OCI-LY7 (cell line): ENCODE measurements at regions not wholly inside any gene's neighbourhood (a gene's known extent, or its start where the extent isn't known, plus 50 kb on each side); places are given as distances from the start of the nearest gene placed in this dataset.

ENCODE experiments used
- BruUV-seq: library from RNA; stranded (reverse); fragments of 400-500 nt; replicated peaks from 2 replicates; lab custom pipeline; 2021; lab: Mats Ljungman, UMichigan
- CTCF ChIA-PET: fragments of 300-600 bp; sonication (Branson Sonifier 250); formaldehyde crosslinking; loops from one replicate; lab custom pipeline; 2022; ENCODE audit warnings: antibody characterized with exemption; ENCODE audit not compliant: unreplicated experiment; lab: Charles Lee
- POLR2A ChIA-PET: fragments of 300-600 bp; sonication (Branson Sonifier 250); formaldehyde crosslinking; loops from one replicate; lab custom pipeline; 2022; ENCODE audit warnings: antibody characterized with exemption; lab: Charles Lee
- DNase-seq: peaks from one replicate; pipeline ENCODE4 v3.0.0-alpha.2; 2015; ENCODE audit warnings: low spot score
- H2AFZ ChIP-seq: fragments of 200-600 bp; sonication (generic), shearing (Covaris generic); 2 replicates; pipeline ENCODE4 v1.6.1; 2014; ENCODE audit warnings: mild to moderate bottlenecking, antibody characterized with exemption, low read length, moderate library complexity
- H3K27ac ChIP-seq: fragments of 200-600 bp; sonication (generic); 2 replicates; pipeline ENCODE4 v1.5.1; 2014; ENCODE audit warnings: mixed run types, low read depth, mild to moderate bottlenecking, moderate library complexity, low read length, inconsistent platforms; ENCODE audit not compliant: poor library complexity, severe bottlenecking
- H3K36me3 ChIP-seq: fragments of 200-600 bp; sonication (generic); 2 replicates; pipeline ENCODE4 v1.6.1; 2014; ENCODE audit warnings: mild to moderate bottlenecking, antibody characterized with exemption, low read length, moderate library complexity, mixed read lengths; ENCODE audit not compliant: insufficient read depth
- H3K4me1 ChIP-seq: fragments of 200-600 bp; sonication (generic); 2 replicates; pipeline ENCODE4 v1.5.1; 2014; ENCODE audit warnings: mild to moderate bottlenecking, low read length; ENCODE audit not compliant: insufficient read depth, poor library complexity, severe bottlenecking
- H3K4me2 ChIP-seq: fragments of 200-600 bp; sonication (generic); 2 replicates; pipeline ENCODE4 v1.6.1; 2014; ENCODE audit warnings: mild to moderate bottlenecking, low read length
- H3K4me3 ChIP-seq: fragments of 200-600 bp; sonication (generic); 2 replicates; pipeline ENCODE4 v1.5.1; 2014; ENCODE audit warnings: mild to moderate bottlenecking, low read depth, low read length; ENCODE audit not compliant: poor library complexity, severe bottlenecking
- H3K79me2 ChIP-seq: fragments of 200-600 bp; sonication (generic); 2 replicates; pipeline ENCODE4 v1.6.1; 2016; ENCODE audit warnings: low read depth, mild to moderate bottlenecking, low read length, moderate library complexity, mixed read lengths; ENCODE audit not compliant: insufficient read depth
- H3K9me2 ChIP-seq: fragments of 200-600 bp; sonication (generic); 2 replicates; pipeline ENCODE4 v1.6.1; 2016; ENCODE audit warnings: mild to moderate bottlenecking, low read length, mixed read lengths; ENCODE audit not compliant: insufficient read depth
- H3K9me3 ChIP-seq: fragments of 200-600 bp; sonication (generic); 2 replicates; pipeline ENCODE4 v1.6.1; 2014; ENCODE audit warnings: mild to moderate bottlenecking, mixed run types, low read length, mixed read lengths
- H4K20me1 ChIP-seq: fragments of 200-600 bp; sonication (generic); 2 replicates; pipeline ENCODE4 v1.6.1; 2014; ENCODE audit warnings: mild to moderate bottlenecking, antibody characterized with exemption, low read length, moderate library complexity, mixed read lengths; ENCODE audit not compliant: insufficient read depth
- CTCF ChIP-seq: fragments of 200-600 bp; sonication (generic); conservative IDR thresholded peaks from 2 replicates; pipeline ENCODE4 v1.5.1; 2014; ENCODE audit warnings: mild to moderate bottlenecking, antibody characterized with exemption, low read length, moderate library complexity, mixed read lengths
- EZH2phosphoT487 ChIP-seq: fragments of 200-600 bp; sonication (generic); IDR thresholded peaks from 2 replicates; pipeline ENCODE4 v1.6.1; 2018; ENCODE audit warnings: low read depth, borderline replicate concordance, mild to moderate bottlenecking, mixed run types, antibody characterized with exemption, low read length, moderate library complexity, mixed read lengths
- intact Hi-C: fragments of 100-400 bp; cut with micrococcal nuclease; formaldehyde crosslinking; loops from one replicate; pipeline ENCODE4 v1.10.0; 2022; ENCODE audit not compliant: unreplicated experiment

- TF ChIP-seq CTCF (no peak), EZH2phosphoT487 (no peak)
- POLR2A ChIA-PET = no interaction called here
These were observed 1084.2 kb upstream of the TENM3 start for GRCh38 chr4:181158971-181159370.

GRCh38 chr4:181161669-181162068 is 1081.5 kb upstream of the TENM3 start:
- BruUV-seq = no TSS peak
- Histone ChIP-seq H3K4me2 (no peak overlapping the region), H3K27ac (no peak overlapping the region), H3K9me3 (no peaks in the 10 kb centered on the region), H3K79me2 (no peaks in the 10 kb centered on the region), H3K4me3 (no peak overlapping the region), H3K9me2 (no peaks in the 10 kb centered on the region), H3K4me1 (no peaks in the 10 kb centered on the region), H3K36me3 (no peaks in the 10 kb centered on the region), H4K20me1 (no peaks in the 10 kb centered on the region), H2AFZ (no peak overlapping the region)
- POLR2A ChIA-PET = no interaction called here
- TF ChIP-seq EZH2phosphoT487 (no peak), CTCF (no peak)
- intact Hi-C loops = no loop called here
- DNase-seq = no peak
- CTCF ChIA-PET = no interaction called here

More at GRCh38 chr4:181158971-181159370, 1084.2 kb upstream of the TENM3 start:
- BruUV-seq = no TSS peak
- H3K79me2 ChIP-seq = no peaks in the 10 kb centered on the region
- no peaks in the 10 kb centered on the region for H3K9me2 ChIP-seq
- no peaks in the 10 kb centered on the region for H3K4me1 ChIP-seq
- H3K9me3 ChIP-seq = no peaks in the 10 kb centered on the region
- H3K4me2 ChIP-seq = no peak overlapping the region
- H3K36me3 ChIP-seq = no peaks in the 10 kb centered on the region
- CTCF ChIA-PET = no interaction called here
- intact Hi-C loops = no loop called here
- H3K4me3 ChIP-seq = no peak overlapping the region
- H2AFZ ChIP-seq = no peak overlapping the region
- H3K27ac ChIP-seq = no peak overlapping the region
- H4K20me1 ChIP-seq = no peaks in the 10 kb centered on the region
- no peak for DNase-seq

GRCh38 chr4:181162266-181162665 is 1080.9 kb upstream of the TENM3 start:
- no peak overlapping the region for H3K4me3 ChIP-seq
- H3K36me3 ChIP-seq = no peaks in the 10 kb centered on the region
- H4K20me1 ChIP-seq = no peaks in the 10 kb centered on the region
- no peak overlapping the region for H3K4me2 ChIP-seq
- H3K9me2 ChIP-seq = no peaks in the 10 kb centered on the region
- no peak for DNase-seq
- no peaks in the 10 kb centered on the region for H3K4me1 ChIP-seq
- H3K9me3 ChIP-seq = no peaks in the 10 kb centered on the region
- ChIA-PET POLR2A (no interaction called here), CTCF (no interaction called here)
- BruUV-seq = no TSS peak
- TF ChIP-seq CTCF (no peak), EZH2phosphoT487 (no peak)
- no peaks in the 10 kb centered on the region for H3K79me2 ChIP-seq
- intact Hi-C loops = no loop called here
- H2AFZ ChIP-seq = no peak overlapping the region
- no peak overlapping the region for H3K27ac ChIP-seq
